DOHH2 (cell line): ENCODE measurements at regions not wholly inside any gene's neighbourhood (a gene's known extent, or its start where the extent isn't known, plus 50 kb on each side); places are given as distances from the start of the nearest gene placed in this dataset.

ENCODE experiments used
- H3F3A ChIP-seq: fragments of 200-600 bp; sonication (generic), shearing (Covaris generic); 2 replicates; pipeline ENCODE4 v1.6.0; 2016; ENCODE audit warnings: antibody characterized with exemption, mild to moderate bottlenecking; ENCODE audit not compliant: control insufficient read depth, insufficient read depth
- H3K27ac ChIP-seq: fragments of 200-600 bp; sonication (generic); 2 replicates; pipeline ENCODE4 v1.5.1; 2014; ENCODE audit warnings: low read depth, mild to moderate bottlenecking, low read length, moderate library complexity
- H3K27me3 ChIP-seq: fragments of 200-600 bp; sonication (generic); 2 replicates; pipeline ENCODE4 v1.6.1; 2014; ENCODE audit warnings: mild to moderate bottlenecking, low read length, mixed read lengths; ENCODE audit not compliant: control insufficient read depth
- H3K36me3 ChIP-seq: fragments of 200-600 bp; sonication (generic); 2 replicates; pipeline ENCODE4 v1.6.1; 2014; ENCODE audit warnings: mild to moderate bottlenecking, low read length, moderate library complexity, mixed read lengths; ENCODE audit not compliant: control insufficient read depth
- H3K4me1 ChIP-seq: fragments of 200-600 bp; sonication (generic); 2 replicates; pipeline ENCODE4 v1.6.1; 2014; ENCODE audit warnings: mild to moderate bottlenecking, low read length, mixed read lengths; ENCODE audit not compliant: control insufficient read depth
- H3K4me2 ChIP-seq: fragments of 200-600 bp; sonication (generic); 2 replicates; pipeline ENCODE4 v1.6.0; 2014; ENCODE audit warnings: mild to moderate bottlenecking, low read length, moderate library complexity
- H3K4me3 ChIP-seq: fragments of 200-600 bp; sonication (generic); 2 replicates; pipeline ENCODE4 v1.5.1; 2014; ENCODE audit warnings: mild to moderate bottlenecking, low read length, mixed read lengths
- H3K79me2 ChIP-seq: fragments of 200-600 bp; sonication (generic); 2 replicates; pipeline ENCODE4 v1.6.1; 2014; ENCODE audit warnings: mild to moderate bottlenecking, low read length, mixed read lengths; ENCODE audit not compliant: control insufficient read depth
- H3K9me2 ChIP-seq: fragments of 200-600 bp; sonication (generic); replicated peaks from 2 replicates; pipeline ENCODE4 v1.6.1; 2014; ENCODE audit warnings: mild to moderate bottlenecking, low read length, mixed read lengths; ENCODE audit not compliant: control insufficient read depth
- H3K9me3 ChIP-seq: fragments of 200-600 bp; sonication (generic); 2 replicates; pipeline ENCODE4 v1.6.1; 2014; ENCODE audit warnings: antibody characterized with exemption, low read length, mixed read lengths; ENCODE audit not compliant: control insufficient read depth, insufficient read depth
- H4K20me1 ChIP-seq: fragments of 200-600 bp; sonication (generic); 2 replicates; pipeline ENCODE4 v1.6.0; 2014; ENCODE audit warnings: low read depth, mild to moderate bottlenecking, antibody characterized with exemption, low read length, moderate library complexity; ENCODE audit not compliant: control insufficient read depth, insufficient read depth
- CTCF ChIP-seq: fragments of 200-600 bp; sonication (generic); IDR thresholded peaks from one replicate; pipeline ENCODE4 v1.5.1; 2014; ENCODE audit warnings: antibody characterized with exemption, mild to moderate bottlenecking, low read depth, low read length; ENCODE audit not compliant: poor library complexity, severe bottlenecking
- EZH2phosphoT487 ChIP-seq: fragments of 200-600 bp; sonication (generic); IDR thresholded peaks from 2 replicates; pipeline ENCODE4 v1.6.1; 2017; ENCODE audit warnings: borderline replicate concordance, mild to moderate bottlenecking, antibody characterized with exemption, low read length, moderate library complexity, mixed read lengths

DNA sequence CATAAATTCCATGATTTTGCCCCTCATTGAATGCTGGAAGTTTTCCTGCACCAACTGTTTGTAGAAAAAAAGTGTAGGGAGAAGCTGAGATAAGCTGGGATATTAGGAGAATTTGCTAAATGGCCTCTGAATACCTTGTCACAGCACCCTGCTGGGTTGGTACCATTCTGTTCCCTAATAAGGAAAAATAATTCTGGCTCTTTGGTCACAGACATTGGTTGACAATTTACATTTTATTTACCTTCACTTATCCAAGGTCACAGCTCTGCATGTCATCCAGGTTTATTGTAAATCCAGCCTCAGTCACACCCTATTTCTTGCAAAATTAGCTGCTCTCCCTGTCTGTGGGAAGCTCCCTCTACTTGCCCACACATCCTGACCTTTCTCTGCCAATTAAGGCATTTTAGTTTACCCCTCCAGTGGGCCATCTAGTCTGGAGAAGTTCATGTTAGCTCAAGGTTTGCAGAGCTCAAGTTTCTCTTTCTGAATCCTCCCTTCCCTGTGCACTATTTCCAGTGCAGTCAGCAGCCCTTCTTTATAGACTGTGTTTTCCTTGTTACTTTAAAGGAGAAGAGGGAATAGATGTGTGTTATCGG lies 115.4 kb upstream of the NTRK2 start:
- no peaks in the 10 kb centered on the region for H3K36me3 ChIP-seq
- H4K20me1 ChIP-seq: no peaks in the 10 kb centered on the region
- no peaks in the 10 kb centered on the region for H3K9me2 ChIP-seq
- no peaks in the 10 kb centered on the region for H3K9me3 ChIP-seq
- H3K4me2 ChIP-seq: no peak overlapping the region
- no peaks in the 10 kb centered on the region for H3K79me2 ChIP-seq
- no peaks in the 10 kb centered on the region for H3K27me3 ChIP-seq
- H3K4me3 ChIP-seq: no peak overlapping the region
- TF ChIP-seq EZH2phosphoT487: no peak
- no peak overlapping the region for H3K27ac ChIP-seq
- H3K4me1 ChIP-seq: no peaks in the 10 kb centered on the region
- H3F3A ChIP-seq: no peaks in the 10 kb centered on the region

GRCh38 chr9:84556556-84556955 lies 113.0 kb upstream of the NTRK2 start:
- Histone ChIP-seq H3F3A (no peaks in the 10 kb centered on the region), H3K9me3 (no peaks in the 10 kb centered on the region), H4K20me1 (no peaks in the 10 kb centered on the region), H3K79me2 (no peaks in the 10 kb centered on the region), H3K9me2 (no peaks in the 10 kb centered on the region), H3K4me1 (no peaks in the 10 kb centered on the region), H3K4me3 (no peak overlapping the region), H3K4me2 (no peak overlapping the region), H3K27ac (no peak overlapping the region), H3K36me3 (no peaks in the 10 kb centered on the region), H3K27me3 (no peaks in the 10 kb centered on the region)
- no peak for TF ChIP-seq CTCF
- TF ChIP-seq EZH2phosphoT487: no peak

GRCh38 chr9:84557751-84558150 lies 111.8 kb upstream of the NTRK2 start:
- Histone ChIP-seq H3K4me2 (no peak overlapping the region), H3K4me3 (no peak overlapping the region), H3K27me3 (no peaks in the 10 kb centered on the region), H3K4me1 (no peaks in the 10 kb centered on the region), H3K27ac (no peak overlapping the region), H3K9me2 (no peaks in the 10 kb centered on the region), H3K9me3 (no peaks in the 10 kb centered on the region), H3K79me2 (no peaks in the 10 kb centered on the region), H3K36me3 (no peaks in the 10 kb centered on the region), H3F3A (no peaks in the 10 kb centered on the region), H4K20me1 (no peaks in the 10 kb centered on the region)
- TF ChIP-seq CTCF (no peak), EZH2phosphoT487 (no peak)

DNA sequence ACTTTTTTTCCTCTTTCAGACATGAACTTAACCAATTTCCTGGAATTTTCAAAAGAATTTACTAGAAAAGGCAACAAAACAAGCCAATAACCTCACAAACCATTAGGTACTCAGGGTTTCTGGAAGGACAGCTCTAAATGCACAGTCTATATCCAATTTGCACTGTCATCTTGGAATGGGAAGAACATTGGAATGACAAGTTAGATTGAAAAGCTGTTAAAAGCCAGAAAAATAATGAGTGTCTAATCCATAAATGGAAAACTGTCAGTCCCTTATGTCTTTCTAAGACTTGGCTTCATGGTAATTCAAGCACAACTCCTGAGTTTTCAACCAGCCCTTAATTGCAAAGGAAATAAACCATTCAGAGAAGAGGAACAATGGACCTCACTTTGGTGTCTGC lies 105.8 kb upstream of the NTRK2 start:
- no peaks in the 10 kb centered on the region for H3K79me2 ChIP-seq
- TF ChIP-seq EZH2phosphoT487 (no peak), CTCF (no peak)

More for the DNA sequence above, 105.8 kb upstream of the NTRK2 start:
- no peak overlapping the region for H3K27ac ChIP-seq
- H3K4me1 ChIP-seq: no peaks in the 10 kb centered on the region
- H3K36me3 ChIP-seq: no peaks in the 10 kb centered on the region
- no peaks in the 10 kb centered on the region for H4K20me1 ChIP-seq
- no peak overlapping the region for H3K4me3 ChIP-seq
- H3K4me2 ChIP-seq: no peak overlapping the region
- no peaks in the 10 kb centered on the region for H3F3A ChIP-seq
- no peaks in the 10 kb centered on the region for H3K9me3 ChIP-seq
- no peaks in the 10 kb centered on the region for H3K27me3 ChIP-seq
- no peaks in the 10 kb centered on the region for H3K9me2 ChIP-seq
